ENCODE measurements at regions not wholly inside any gene's neighbourhood (a gene's known extent, or its start where the extent isn't known, plus 50 kb on each side); places are given as distances from the start of the nearest gene placed in this dataset.
A peak's percentile ranks its signal among the peaks of the same experiment; 100 is the strongest.

DNA sequence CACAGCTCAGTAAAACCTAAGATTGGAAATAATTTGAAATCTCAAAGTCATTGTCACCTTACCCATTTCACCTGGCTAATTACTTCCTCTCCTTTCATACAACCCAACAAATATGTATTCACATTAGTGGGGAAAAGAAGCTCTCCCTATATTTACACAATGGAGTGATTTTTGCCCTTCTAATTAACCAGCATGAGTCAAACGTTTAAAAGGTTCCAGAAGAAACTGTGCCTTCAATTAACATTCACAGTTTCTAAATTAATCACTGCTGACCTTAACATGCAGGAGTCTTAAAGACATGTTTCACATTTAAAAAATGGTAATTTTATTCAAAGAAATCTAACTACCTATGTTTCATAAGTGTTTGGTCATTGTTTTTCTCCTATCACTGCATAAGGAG lies 254.6 kb downstream of the CBLL2 start:
- TF ChIP-seq, protein P1, sequence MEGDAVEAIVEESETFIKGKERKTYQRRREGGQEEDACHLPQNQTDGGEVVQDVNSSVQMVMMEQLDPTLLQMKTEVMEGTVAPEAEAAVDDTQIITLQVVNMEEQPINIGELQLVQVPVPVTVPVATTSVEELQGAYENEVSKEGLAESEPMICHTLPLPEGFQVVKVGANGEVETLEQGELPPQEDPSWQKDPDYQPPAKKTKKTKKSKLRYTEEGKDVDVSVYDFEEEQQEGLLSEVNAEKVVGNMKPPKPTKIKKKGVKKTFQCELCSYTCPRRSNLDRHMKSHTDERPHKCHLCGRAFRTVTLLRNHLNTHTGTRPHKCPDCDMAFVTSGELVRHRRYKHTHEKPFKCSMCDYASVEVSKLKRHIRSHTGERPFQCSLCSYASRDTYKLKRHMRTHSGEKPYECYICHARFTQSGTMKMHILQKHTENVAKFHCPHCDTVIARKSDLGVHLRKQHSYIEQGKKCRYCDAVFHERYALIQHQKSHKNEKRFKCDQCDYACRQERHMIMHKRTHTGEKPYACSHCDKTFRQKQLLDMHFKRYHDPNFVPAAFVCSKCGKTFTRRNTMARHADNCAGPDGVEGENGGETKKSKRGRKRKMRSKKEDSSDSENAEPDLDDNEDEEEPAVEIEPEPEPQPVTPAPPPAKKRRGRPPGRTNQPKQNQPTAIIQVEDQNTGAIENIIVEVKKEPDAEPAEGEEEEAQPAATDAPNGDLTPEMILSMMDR (IDR thresholded peaks at IDR 0.05; ENCODE audit: low read depth, low read length, missing control alignments), result no peak
- in situ Hi-C loops (cut with HindIII; ENCODE audit: low sequenced_read_pairs), result no loop called here
- no peak for DNase-seq (ENCODE audit: low read depth)
- H3K4me3 ChIP-seq (ENCODE audit: low read depth, low read length), result no peak overlapping the region

DNA sequence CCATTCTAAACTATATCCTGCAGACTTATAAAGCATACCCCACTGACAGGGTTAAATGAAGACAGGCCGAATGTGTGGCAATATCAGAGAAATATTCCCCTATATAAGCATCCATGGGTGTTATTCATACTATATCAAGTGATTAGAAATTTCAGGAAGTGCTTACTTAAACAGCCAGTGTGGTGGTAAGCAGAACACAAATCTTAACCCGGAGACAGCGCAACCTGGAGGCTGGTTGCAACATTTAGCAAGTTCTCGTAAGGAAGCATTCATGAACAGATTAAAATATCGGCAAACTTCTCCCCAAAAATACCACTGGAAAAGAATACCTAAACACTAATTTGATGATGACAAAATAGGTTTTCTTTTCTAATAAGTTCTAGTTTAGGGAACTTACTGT lies 261.2 kb downstream of the CBLL2 start:
- in situ Hi-C loops (cut with HindIII; ENCODE audit: low sequenced_read_pairs), result no loop called here
- no peak for DNase-seq (ENCODE audit: low read depth)
- no peak overlapping the region for H3K4me3 ChIP-seq (ENCODE audit: low read depth, low read length)
- TF ChIP-seq, protein P1 (IDR thresholded peaks at IDR 0.05; ENCODE audit: low read depth, low read length, missing control alignments), result no peak

DNA sequence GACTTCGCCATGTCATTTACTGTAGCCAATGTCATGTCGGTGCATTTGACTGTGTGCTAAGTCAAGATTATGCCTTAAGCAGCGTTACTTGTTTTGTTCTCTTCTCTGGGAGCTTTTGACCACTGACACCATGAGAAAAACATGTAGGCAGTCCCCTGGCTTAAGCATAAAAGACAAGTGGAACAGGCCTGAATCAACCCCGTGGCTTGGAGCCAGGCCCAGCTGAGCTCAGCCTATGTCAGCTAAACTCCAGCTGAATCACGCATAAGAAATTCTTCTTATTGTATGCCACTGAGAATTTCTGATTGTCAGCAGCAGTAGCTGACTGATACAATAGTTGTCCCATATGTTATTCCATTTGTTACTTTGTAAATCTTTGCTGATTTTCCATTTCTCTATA lies 261.9 kb downstream of the CBLL2 start:
- TF ChIP-seq, protein P1 (IDR thresholded peaks at IDR 0.05; ENCODE audit: low read depth, low read length, missing control alignments), result no peak
- DNase-seq (ENCODE audit: low read depth), result peak; percentile 64
- no peak overlapping the region for H3K4me3 ChIP-seq (ENCODE audit: low read depth, low read length)
- in situ Hi-C loops (cut with HindIII; ENCODE audit: low sequenced_read_pairs), result no loop called here

DNA sequence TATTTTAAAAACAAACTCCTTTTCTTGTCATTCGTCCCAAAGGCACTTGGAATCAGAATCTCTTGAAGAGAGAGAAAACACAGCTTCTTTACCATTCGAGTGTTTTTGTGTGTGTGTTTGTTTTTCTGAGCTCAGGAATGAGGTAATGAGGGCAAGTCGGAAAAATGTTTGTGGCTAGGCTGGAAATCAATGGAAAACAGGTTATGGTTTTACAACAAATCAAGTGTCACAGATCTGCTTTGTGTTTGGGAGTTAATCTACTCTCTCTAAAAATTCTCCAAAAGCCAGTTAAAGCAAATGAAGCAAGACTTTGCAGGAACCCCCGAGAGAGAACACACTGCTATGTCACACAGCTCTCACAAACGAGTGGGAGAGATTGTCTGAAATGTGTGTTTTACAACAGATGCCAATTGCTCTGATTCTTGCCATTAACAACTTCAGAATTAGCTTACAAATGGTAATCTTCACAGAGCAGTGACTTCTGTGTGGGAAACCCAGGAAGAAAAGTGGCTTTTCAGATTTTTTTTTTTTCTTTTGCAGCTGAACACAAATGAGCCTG lies 264.1 kb downstream of the CBLL2 start:
- DNase-seq (ENCODE audit: low read depth), result no peak
- TF ChIP-seq, protein P1 (IDR thresholded peaks at IDR 0.05; ENCODE audit: low read depth, low read length, missing control alignments), result no peak
- H3K4me3 ChIP-seq (ENCODE audit: low read depth, low read length), result no peak overlapping the region
- in situ Hi-C loops (cut with HindIII; ENCODE audit: low sequenced_read_pairs), result no loop called here

DNA sequence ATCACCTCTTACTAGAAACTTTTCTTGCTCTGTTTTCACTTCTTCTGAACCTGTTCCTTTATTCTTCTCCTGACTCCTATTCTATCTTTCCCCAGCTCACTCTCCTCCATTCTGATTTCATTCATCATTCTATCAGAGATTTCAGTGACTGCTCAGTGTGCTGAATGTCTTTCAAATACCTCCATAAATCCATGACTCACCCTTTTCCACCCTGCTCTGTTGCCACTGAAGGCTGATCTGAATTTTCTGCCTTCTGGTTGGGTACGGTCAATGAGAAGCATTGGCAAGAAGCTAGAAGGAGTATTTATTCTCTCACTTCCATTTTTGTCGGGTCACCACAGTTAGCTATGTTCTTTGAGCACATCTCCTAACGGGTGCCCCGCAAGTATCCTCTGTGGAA lies 265.9 kb downstream of the CBLL2 start:
- no peak overlapping the region for H3K4me3 ChIP-seq (ENCODE audit: low read depth, low read length)
- in situ Hi-C loops (cut with HindIII; ENCODE audit: low sequenced_read_pairs), result no loop called here
- TF ChIP-seq, protein P1 (IDR thresholded peaks at IDR 0.05; ENCODE audit: low read depth, low read length, missing control alignments), result no peak
- no peak for DNase-seq (ENCODE audit: low read depth)

DNA sequence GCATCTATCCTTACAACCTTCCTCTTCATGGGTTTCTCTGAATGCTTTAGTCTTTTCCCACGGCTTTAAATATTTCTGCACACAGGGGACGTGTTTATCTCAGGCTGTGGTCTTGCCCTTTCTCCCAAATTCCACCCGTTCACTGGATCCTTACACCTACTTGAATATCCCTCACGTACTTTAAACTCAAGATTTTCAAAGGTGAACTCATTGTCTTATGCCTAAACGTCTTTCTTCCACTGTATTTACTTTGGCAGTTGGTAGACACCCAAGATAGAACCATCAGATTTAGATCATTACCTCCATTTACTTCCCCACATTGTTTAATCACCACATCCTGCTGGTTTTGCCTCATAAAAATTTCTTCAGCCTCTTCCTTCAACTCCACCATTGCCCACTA lies 269.2 kb downstream of the CBLL2 start:
- no peak overlapping the region for H3K4me3 ChIP-seq (ENCODE audit: low read depth, low read length)
- DNase-seq (ENCODE audit: low read depth), result no peak
- TF ChIP-seq, protein P1 (IDR thresholded peaks at IDR 0.05; ENCODE audit: low read depth, low read length, missing control alignments), result no peak
- in situ Hi-C loops (cut with HindIII; ENCODE audit: low sequenced_read_pairs), result no loop called here

DNA sequence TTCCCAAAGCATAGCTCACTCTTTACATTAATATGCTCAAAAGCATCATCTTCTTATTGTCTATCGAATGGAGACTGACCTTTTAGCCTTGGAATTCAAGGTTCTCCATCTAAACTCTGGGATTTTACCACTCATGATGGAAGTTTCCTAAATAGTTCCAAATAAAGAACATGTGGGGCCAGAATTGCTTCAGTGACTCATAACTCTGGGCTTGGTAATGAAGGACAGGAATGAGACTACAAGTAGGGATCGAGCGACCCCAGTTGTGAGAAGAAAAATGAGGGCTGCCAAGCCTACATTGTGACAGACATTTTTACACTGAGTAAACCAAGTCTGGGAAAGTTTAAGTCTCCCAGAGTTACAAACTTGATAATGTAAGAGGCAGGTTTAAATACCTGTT lies 269.9 kb downstream of the CBLL2 start:
- in situ Hi-C loops (cut with HindIII; ENCODE audit: low sequenced_read_pairs), result no loop called here
- no peak overlapping the region for H3K4me3 ChIP-seq (ENCODE audit: low read depth, low read length)
- TF ChIP-seq, protein P1 (IDR thresholded peaks at IDR 0.05; ENCODE audit: low read depth, low read length, missing control alignments), result no peak
- DNase-seq (ENCODE audit: low read depth), result no peak

Measured in astrocyte of the cerebellum (primary cell).